Naive B cell (primary cell): ENCODE measurements at regions not wholly inside any gene's neighbourhood (a gene's known extent, or its start where the extent isn't known, plus 50 kb on each side); places are given as distances from the start of the nearest gene placed in this dataset.
"Not testable (repeated sequence)": the region's sequence is repeated elsewhere in the genome, so short reads cannot be mapped to it uniquely, and the experiment has no call there.

Experiments
- ATAC-seq, 2 donors: fragments of 150-1000 bp; cut with Tn5 transposase; 2 replicates each; pipeline ENCODE4 v1.10.0; 2021; ENCODE audit warnings: low read depth in 2 of 2, mild to moderate bottlenecking in 2 of 2, moderate library complexity in 2 of 2
- DNase-seq: peaks from one replicate; pipeline ENCODE4 v3.0.0; 2022
- H3K27ac Mint-ChIP-seq, 6 donors: one replicate each; pipeline ENCODE4 v1.8.0; 2020 to 2022; ENCODE audit warnings: mild to moderate bottlenecking in 6 of 6, mixed read lengths in 6 of 6, moderate library complexity in 5 of 6, inconsistent platforms in 2 of 6
- H3K27me3 Mint-ChIP-seq, 3 donors: one replicate each; pipeline ENCODE4 v1.8.0; 2021 to 2022; ENCODE audit warnings: mixed read lengths in 3 of 3, mild to moderate bottlenecking in 1 of 3
- H3K36me3 Mint-ChIP-seq, 2 donors: one replicate each; pipeline ENCODE4 v1.8.0; 2020 to 2022; ENCODE audit warnings: mixed read lengths in 2 of 2, inconsistent platforms in 1 of 2, mild to moderate bottlenecking in 1 of 2
- H3K4me1 Mint-ChIP-seq, 3 donors: one replicate each; pipeline ENCODE4 v1.8.0; 2020 to 2022; ENCODE audit warnings: mixed read lengths in 3 of 3, inconsistent platforms in 1 of 3, mild to moderate bottlenecking in 1 of 3, moderate library complexity in 1 of 3
- H3K4me3 Mint-ChIP-seq, 8 donors: one replicate each; pipeline ENCODE4 v1.8.0; 2020 to 2022; ENCODE audit warnings: mild to moderate bottlenecking in 8 of 8, mixed read lengths in 8 of 8, moderate library complexity in 8 of 8, inconsistent platforms in 2 of 8
- H3K9me3 Mint-ChIP-seq, 7 donors: one replicate each; pipeline ENCODE4 v1.8.0; 2020 to 2022; ENCODE audit warnings: mixed read lengths in 7 of 7, mild to moderate bottlenecking in 5 of 7, inconsistent platforms in 2 of 7, moderate library complexity in 1 of 7

DNA sequence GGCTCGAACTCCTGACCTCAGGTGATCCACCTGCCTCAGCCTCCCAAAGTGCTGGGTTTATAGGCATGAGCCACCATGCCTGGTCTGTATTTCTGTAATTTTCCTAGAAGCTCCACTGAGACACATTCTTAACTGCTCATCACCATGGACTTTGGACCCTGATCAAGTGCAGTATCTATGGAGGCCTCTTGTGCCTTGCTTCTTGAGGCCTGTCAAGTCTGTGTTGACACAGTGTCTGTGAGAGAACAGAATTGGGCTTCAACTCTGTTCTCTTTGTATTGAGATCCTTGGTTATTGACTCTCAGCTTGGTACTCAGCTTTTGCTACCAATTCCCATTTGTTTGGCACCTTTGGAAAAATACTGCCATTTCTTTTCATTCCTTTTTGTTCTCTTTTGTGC lies 188.0 kb downstream of the SPATA31A6 start:
- DNase-seq, H3K27me3 Mint-ChIP-seq, H3K4me3 Mint-ChIP-seq, H3K9me3 Mint-ChIP-seq, H3K36me3 Mint-ChIP-seq, H3K27ac Mint-ChIP-seq, H3K4me1 Mint-ChIP-seq, ATAC-seq: not testable (repeated sequence)

DNA sequence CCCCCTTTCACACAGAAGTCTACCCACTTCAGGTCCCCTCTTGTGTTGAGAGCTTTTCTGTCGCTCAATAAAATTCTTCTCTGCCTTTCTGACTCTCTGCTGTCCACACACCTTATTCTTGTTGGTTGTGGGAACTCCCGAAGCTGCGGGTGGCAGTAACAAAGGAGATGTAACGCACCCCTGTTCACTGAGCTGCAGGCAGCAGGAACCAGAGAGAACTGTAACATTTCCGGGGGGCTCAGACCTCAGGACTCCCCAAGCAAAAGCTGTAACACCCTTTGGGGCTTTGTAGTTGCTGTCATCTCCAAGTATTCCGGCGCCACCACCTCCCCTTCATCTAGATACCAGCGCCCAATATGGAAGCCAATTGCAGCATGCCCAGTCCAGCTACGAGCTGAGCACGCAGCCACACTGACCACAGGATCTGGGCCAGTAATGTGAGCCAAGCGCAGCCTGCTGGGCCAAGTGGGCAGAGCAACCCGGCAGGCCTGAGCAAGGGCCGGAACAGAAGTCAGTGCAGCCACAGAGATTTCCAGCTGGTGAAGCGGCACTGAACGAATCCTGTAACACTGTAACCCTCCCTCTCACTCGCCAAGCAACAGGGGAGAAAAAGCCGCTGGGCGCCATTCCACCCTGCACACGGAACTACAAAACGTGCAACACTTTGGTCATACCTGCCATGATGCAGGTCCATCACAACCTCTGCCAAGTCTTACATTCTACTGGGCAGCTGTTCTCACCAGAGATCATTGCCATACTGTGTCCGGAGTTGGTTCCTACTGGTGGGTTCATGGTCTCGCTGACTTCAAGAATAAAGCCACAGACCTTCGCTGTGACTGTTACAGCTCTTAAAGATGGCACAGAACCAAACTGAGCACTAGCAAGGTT lies 194.3 kb downstream of the SPATA31A6 start:
- H3K9me3 Mint-ChIP-seq = peaks cover 1 to 34% (median 5%) of the 10 kb centered on the region in 7 donors
- not testable (repeated sequence) for DNase-seq, H3K36me3 Mint-ChIP-seq

DNA sequence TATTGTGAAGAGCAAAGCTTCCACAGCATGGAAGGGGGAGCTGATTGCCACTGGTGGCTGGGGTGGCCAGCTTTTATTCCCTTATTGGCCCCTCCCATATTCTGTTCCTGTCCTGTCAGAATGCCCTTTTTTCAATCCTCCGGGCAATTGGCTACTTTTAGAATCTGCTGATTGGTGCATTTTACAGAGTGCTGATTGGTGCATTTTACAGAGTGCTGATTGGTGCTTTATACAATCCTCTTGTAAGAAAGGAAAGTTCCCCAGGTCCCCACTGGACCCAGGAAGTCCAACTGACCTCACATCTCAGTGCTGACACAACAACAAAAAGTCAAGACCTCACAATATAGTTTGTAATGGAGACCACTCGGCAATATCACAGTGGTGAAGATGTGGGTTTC lies 195.0 kb downstream of the SPATA31A6 start:
- Mint-ChIP-seq H3K4me1 (no peaks in the 10 kb centered on the region), H3K27ac (no peak overlapping the region), H3K9me3 (peaks cover 1 to 34% (median 5%) of the 10 kb centered on the region in 7 donors), H3K27me3 (no peaks in the 10 kb centered on the region), H3K36me3 (peaks cover 0 to 5% of the 10 kb centered on the region in 2 donors), H3K4me3 (no peak overlapping the region)
- ATAC-seq (no peak), DNase-seq (no peak)

More for the DNA sequence above, 194.3 kb downstream of the SPATA31A6 start:
- H3K27me3 Mint-ChIP-seq, H3K4me1 Mint-ChIP-seq, H3K4me3 Mint-ChIP-seq, H3K27ac Mint-ChIP-seq, ATAC-seq: not testable (repeated sequence)

DNA sequence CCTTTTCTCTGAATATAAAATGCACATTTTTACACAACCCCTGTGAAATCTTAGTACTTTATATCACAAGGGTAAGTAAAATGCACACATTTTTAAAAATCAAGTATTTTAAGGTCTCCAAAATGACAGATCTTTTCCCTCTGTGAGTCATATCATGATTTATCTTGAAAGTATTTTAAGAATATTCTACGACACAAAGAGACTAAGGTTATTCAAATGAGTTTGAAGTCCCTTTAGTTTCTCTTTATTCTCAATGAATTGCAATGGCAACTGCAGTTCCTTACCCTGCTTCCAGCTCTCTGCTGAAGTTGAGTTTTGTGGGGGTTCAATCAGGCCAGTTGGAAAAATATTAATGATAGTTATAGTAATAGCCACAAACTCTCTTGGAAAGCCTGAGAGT lies 196.1 kb downstream of the SPATA31A6 start:
- not testable (repeated sequence) for ATAC-seq, H3K4me3 Mint-ChIP-seq, DNase-seq, H3K27me3 Mint-ChIP-seq, H3K36me3 Mint-ChIP-seq, H3K4me1 Mint-ChIP-seq, H3K27ac Mint-ChIP-seq
- peaks cover 1 to 34% (median 5%) of the 10 kb centered on the region in 7 donors for H3K9me3 Mint-ChIP-seq

DNA sequence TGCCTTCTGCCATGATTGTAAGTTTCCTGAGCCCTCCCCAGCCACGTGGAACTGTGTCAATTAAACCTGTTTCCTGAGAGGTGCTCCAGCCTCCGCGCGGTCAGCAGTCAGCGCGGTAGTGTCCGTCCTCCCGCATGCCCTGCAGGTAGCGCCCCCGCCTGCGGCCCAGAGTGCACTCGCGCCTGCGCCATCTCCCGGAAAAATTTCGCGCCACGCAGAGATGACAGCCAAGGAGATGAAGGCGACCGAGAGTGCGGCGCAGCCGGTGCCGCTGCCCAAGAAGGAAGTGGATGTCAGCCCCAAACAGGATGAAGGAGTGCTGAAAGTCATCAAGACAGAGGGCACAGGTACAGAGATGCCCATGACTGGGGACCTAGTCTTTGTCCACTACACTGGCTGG lies 201.1 kb downstream of the SPATA31A6 start:
- not testable (repeated sequence) for H3K27ac Mint-ChIP-seq, H3K36me3 Mint-ChIP-seq, ATAC-seq, H3K27me3 Mint-ChIP-seq, H3K4me3 Mint-ChIP-seq, DNase-seq, H3K4me1 Mint-ChIP-seq
- peaks cover 3 to 20% (median 4%) of the 10 kb centered on the region in 7 donors for H3K9me3 Mint-ChIP-seq

DNA sequence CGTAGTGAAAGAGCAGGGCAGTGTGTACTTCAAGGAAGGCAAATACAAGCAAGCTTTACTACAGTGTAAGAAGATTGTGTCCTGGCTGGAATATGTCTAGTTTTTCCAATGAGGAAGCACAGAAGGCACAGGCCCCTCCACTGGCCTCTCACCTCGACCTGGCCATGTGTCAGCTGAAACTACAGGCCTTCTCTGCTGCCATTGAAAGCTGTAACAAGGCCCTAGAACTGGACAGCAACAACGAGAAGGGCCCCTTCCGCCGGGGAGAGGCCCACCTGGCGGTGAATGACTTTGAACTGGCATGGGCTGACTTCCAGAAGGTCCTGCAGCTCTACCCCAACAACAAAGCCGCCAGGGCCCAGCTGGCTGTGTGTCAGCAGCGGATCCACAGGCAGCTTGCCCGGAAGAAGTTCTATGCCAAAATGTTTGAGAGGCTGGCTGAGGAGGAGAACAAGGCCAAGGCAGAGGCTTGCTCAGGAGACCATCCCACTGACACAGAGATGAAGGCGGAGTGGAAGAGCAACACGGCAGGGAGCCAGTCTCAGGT lies 202.2 kb downstream of the SPATA31A6 start:
- not testable (repeated sequence) for H3K27me3 Mint-ChIP-seq, H3K27ac Mint-ChIP-seq, H3K4me3 Mint-ChIP-seq, H3K9me3 Mint-ChIP-seq, H3K4me1 Mint-ChIP-seq, H3K36me3 Mint-ChIP-seq, ATAC-seq, DNase-seq

DNA sequence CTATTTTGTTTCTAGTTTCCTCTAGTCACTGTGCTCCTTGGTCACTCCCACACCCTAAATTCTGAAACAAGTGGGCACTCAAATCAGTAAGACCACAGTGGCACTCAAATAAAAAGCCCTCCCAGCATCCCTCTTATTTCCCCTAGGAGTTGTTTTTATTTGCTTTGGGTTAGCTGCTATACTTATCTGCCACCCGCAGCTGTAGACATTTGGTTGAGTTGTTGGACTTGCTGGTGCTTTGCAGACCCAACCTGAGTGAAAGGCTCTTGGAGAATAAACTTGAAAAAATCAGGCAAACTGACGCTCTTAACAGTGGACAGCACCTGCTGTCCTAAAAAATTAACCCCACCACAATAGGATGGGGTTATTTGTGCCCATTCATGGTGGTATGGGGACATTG lies 203.0 kb downstream of the SPATA31A6 start:
- ATAC-seq (no peak), DNase-seq (no peak)
- H3K27me3 Mint-ChIP-seq = no peaks in the 10 kb centered on the region
- H3K9me3 Mint-ChIP-seq = peaks cover 0 to 7% (median 1%) of the 10 kb centered on the region in 7 donors
- H3K4me3 Mint-ChIP-seq = no peak overlapping the region
- no peaks in the 10 kb centered on the region for H3K36me3 Mint-ChIP-seq
- no peak overlapping the region for H3K27ac Mint-ChIP-seq
- no peaks in the 10 kb centered on the region for H3K4me1 Mint-ChIP-seq

DNA sequence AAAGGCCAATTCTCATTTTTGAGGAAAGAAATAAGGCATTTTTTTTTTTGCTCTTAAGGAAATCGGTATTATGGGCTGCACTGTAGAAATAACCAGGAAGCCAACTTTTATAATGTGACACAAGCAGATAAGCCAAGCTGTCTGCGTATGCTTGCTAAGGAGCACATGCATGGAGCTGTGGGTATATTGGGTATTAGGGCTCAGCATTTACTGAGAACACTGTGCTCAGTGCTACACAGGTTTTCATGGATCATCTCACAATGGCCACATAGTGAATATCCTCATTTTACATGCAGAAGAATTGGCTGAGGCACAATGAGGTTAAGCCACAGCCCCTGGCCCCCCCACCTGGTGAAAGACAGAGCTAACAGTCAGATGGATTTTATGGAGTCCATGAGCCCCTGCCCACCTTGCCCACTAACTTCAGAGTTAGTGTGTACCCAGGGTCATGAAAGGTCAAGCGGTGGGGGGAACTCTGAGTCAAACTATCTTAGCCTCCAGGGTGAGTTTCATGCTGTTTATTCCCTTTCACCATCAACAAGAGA lies 204.8 kb downstream of the SPATA31A6 start:
- no peak overlapping the region for H3K27ac Mint-ChIP-seq
- DNase-seq (no peak), ATAC-seq (no peak)
- no peaks in the 10 kb centered on the region for H3K36me3 Mint-ChIP-seq
- no peaks in the 10 kb centered on the region for H3K27me3 Mint-ChIP-seq
- H3K9me3 Mint-ChIP-seq = peaks cover 0 to 7% (median 0%) of the 10 kb centered on the region in 7 donors
- no peaks in the 10 kb centered on the region for H3K4me1 Mint-ChIP-seq
- no peak overlapping the region for H3K4me3 Mint-ChIP-seq

DNA sequence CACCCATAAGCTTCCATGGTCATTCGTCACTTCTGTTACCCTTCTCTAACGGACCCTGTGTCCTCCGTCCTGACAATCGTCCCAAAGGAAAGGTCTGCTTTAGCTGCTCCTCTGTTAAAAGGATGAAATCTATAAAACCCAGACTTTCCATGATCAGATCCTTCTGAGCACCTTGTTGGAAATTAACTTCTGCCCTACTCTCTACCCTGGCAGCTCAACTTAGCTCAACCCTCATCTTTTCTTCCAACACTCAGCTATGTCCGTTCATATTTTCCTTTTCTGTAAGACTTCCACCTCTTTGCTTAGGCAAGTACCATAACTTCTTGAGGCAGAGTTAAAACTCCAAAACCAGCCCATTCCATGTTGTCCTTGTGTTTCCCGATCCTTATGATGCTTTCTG lies 205.4 kb downstream of the SPATA31A6 start:
- Mint-ChIP-seq H3K27me3 (no peaks in the 10 kb centered on the region), H3K36me3 (no peaks in the 10 kb centered on the region), H3K4me1 (no peaks in the 10 kb centered on the region), H3K9me3 (peaks cover 0 to 7% (median 0%) of the 10 kb centered on the region in 7 donors), H3K4me3 (no peak overlapping the region), H3K27ac (no peak overlapping the region)
- DNase-seq (no peak), ATAC-seq (no peak)

DNA sequence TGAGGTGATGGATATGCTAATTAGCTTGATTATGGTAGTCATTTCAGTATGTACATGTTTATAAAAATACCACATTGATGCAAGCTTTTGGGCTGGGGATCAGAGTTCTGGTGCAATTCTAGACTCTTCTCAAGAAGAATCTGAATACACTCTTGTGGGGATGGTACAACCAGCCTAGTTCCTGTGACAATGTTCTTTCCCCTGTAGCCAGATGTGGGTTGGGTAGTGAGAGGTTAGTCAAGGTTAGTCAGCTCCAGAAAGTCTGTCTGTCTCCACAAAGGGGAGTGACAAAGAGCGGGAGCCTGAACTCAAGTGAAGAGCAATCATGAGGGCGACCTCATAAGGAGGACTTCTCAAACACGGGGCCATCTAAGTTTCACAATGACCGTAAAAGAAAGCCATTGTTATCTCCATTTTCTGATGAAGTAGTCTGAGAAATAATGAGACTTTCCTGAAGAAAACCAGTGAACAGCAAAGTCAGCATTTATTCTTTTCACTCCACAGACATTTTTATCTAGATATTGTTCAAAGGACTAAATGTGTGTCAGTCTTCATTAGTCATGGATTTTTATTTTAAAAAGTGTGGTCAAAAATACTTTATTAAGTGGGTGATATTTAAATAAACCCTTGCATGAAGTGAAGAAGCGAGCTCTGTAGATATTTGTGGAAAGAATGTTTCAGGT lies 209.5 kb downstream of the SPATA31A6 start:
- H3K27ac Mint-ChIP-seq, H3K27me3 Mint-ChIP-seq, H3K36me3 Mint-ChIP-seq, DNase-seq, H3K9me3 Mint-ChIP-seq, H3K4me1 Mint-ChIP-seq, ATAC-seq, H3K4me3 Mint-ChIP-seq: not testable (repeated sequence)

DNA sequence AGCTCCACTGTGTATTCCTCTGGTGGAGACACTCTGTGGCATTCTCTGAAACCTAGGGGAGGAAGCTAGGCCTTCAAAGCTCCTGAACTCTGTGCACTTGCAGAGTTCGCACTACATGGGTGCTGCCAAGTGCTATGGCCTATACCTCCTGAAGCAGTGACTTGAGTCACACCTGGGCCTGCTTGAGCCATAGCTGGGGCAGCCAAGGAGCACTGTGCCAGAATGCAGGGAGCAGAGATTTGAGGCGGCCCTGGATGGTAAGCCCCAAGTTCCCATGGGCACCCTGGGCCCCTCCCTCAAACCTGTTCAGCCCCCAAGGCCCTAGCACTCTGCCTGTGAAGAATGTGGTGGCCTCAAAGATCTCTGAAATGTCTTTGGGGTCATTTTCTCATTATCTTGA lies 212.9 kb downstream of the SPATA31A6 start:
- no peaks in the 10 kb centered on the region for H3K36me3 Mint-ChIP-seq
- no peaks in the 10 kb centered on the region for H3K27me3 Mint-ChIP-seq
- no peaks in the 10 kb centered on the region for H3K9me3 Mint-ChIP-seq

DNA sequence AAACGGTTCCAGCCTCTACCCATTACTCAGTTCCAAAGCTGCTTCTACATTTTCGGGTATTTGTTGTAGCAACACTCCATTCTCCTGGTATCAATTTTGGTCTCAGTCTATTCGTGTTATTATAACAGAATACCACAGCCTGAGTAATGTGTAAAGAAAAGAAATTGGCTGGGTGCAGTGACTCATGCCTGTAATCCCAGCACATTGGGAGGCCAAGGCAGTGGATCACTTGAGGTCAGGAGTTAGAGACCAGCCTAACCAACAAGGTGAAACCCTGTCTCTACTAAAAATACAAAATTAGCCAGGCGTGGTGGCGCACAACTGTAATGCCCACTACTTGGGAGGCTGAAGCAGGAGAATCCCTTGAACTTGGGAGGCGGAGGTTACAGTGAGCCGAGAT lies 213.9 kb downstream of the SPATA31A6 start:
- H3K36me3 Mint-ChIP-seq, DNase-seq, H3K4me3 Mint-ChIP-seq, H3K9me3 Mint-ChIP-seq, H3K4me1 Mint-ChIP-seq, H3K27me3 Mint-ChIP-seq, ATAC-seq: not testable (repeated sequence)
- H3K27ac Mint-ChIP-seq = peak overlapping the region in 1 of 6 donors; percentile 25

More for the DNA sequence above, 212.9 kb downstream of the SPATA31A6 start:
- H3K4me1 Mint-ChIP-seq = no peaks in the 10 kb centered on the region
- no peak overlapping the region for H3K4me3 Mint-ChIP-seq
- no peak for DNase-seq
- no peak for ATAC-seq
- no peak overlapping the region for H3K27ac Mint-ChIP-seq

DNA sequence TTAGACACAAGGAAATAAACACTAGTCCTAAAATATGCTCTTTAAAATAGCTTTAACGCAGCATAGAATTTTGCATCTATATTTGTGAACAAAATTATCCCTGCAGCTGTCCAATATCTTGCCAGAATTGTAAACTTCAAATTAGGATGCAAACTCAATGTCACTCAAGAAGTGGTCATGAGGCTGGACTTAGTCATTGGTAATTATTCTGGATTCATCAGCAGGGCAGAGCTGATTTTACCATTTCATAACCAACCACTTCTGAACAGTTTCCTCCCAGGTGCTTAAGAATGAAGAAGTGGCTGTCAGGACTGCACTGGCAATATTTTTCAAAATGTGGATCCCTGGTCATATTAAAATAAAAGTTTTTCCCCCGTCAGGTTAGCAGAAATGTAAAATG lies 219.5 kb downstream of the SPATA31A6 start:
- H3K4me1 Mint-ChIP-seq = not testable (repeated sequence)

DNA sequence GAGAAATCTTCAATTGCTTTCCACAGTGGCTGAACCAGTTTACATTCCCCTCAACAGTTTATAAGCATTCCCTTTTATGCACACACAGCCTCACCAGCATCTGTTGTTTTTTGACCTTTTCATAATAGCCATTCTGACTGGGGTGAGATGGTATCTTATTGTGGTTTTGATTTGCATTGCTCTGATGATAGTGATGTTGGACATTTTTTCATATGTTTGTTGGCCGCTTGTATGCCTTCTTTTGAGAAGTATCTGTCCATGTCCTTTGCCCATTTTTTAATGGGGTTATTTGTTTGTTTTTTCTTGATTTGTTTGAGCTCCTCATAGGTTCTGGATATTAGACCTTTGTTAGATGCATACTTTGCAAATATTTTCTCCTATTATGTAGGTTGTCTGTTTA lies 226.1 kb downstream of the SPATA31A6 start:
- H3K9me3 Mint-ChIP-seq, H3K4me1 Mint-ChIP-seq, H3K4me3 Mint-ChIP-seq, H3K27me3 Mint-ChIP-seq, H3K27ac Mint-ChIP-seq, ATAC-seq, DNase-seq, H3K36me3 Mint-ChIP-seq: not testable (repeated sequence)

More for the DNA sequence above, 219.5 kb downstream of the SPATA31A6 start:
- H3K4me3 Mint-ChIP-seq, H3K9me3 Mint-ChIP-seq, H3K27me3 Mint-ChIP-seq, H3K27ac Mint-ChIP-seq, H3K36me3 Mint-ChIP-seq, DNase-seq, ATAC-seq: not testable (repeated sequence)
